ENCODE measurements at regions not wholly inside any gene's neighbourhood (a gene's known extent, or its start where the extent isn't known, plus 50 kb on each side); places are given as distances from the start of the nearest gene placed in this dataset.

DNA sequence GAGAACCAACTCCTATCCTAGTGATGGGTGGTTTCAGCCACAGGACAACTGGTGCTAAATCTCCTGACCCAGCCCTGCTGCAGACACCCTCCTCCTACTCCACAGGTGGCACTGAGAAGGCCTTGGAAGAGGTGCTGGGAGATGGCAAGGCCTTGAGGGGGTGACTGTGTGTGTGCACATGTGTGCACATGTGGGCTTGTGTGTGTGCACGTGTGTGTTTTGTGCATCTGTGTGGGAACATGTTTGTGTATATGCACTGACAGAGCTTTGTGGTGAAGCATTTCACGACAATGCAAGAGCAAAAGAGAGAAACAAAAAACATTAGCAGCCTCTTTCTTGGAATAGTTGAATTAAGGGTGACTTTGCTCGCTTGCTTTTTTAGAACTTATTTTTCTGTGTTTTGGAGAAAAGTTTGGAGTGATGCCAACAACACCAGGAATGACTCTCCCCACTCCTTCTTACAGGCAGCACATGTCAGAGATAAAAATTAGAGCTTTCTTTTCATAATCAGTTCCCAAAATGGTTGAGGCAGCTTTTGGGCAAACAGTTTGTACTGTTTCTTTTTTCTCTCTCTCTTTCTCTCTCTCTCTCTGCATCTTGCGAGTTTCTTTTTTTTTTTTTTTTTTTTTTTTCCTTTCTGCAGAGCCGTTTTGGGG is 69.5 kb downstream of the SEC61G start:
- CTCF ChIA-PET: no interaction called here
- Histone ChIP-seq H2BK5ac (ENCODE audit: low read depth, low read length, poor library complexity, severe bottlenecking) (no peak overlapping the region), H3K14ac (replicated peaks; ENCODE audit: low read depth, low read length) (no peak overlapping the region), H2AFZ (replicated peaks; ENCODE audit: low read length, poor library complexity) (no peak overlapping the region), H3K18ac (ENCODE audit: low read depth, low read length) (no peak overlapping the region), H3K56ac (ENCODE audit: extremely low read depth, insufficient read depth, low read length) (no peak overlapping the region), H3K27ac (ENCODE audit: insufficient read depth, low read length) (no peak overlapping the region), H3K9me3 (ENCODE audit: control insufficient read depth, insufficient read depth, low read length) (no peaks in the 10 kb centered on the region), H3K36me3 (ENCODE audit: control insufficient read depth, insufficient read depth, low read length) (no peaks in the 10 kb centered on the region), H2AK5ac (ENCODE audit: low read depth, low read length) (no peak overlapping the region), H2BK120ac (ENCODE audit: low read depth, low read length) (no peak overlapping the region), H3K4me1 (ENCODE audit: control insufficient read depth, insufficient read depth, low read length) (no peaks in the 10 kb centered on the region), H4K5ac (ENCODE audit: low read depth, low read length) (no peak overlapping the region), H3K4me2 (ENCODE audit: low read depth, low read length) (no peak overlapping the region), H2BK20ac (ENCODE audit: low read depth, low read length) (no peak overlapping the region), H3K27me3 (ENCODE audit: control insufficient read depth, insufficient read depth, low read length) (no peaks in the 10 kb centered on the region; the same call in 1 of the 2 replicates), H2BK15ac (ENCODE audit: low read depth, low read length) (no peak overlapping the region), H3K9me1 (ENCODE audit: insufficient read depth, low read length) (no peaks in the 10 kb centered on the region), H3K79me1 (ENCODE audit: low read depth in 1 of 2, low read length in 2 of 2) (no peaks in the 10 kb centered on the region), H4K8ac (ENCODE audit: low read depth in 2 of 2, low read length in 2 of 2) (no peak overlapping the region), H4K91ac (ENCODE audit: insufficient read depth, low read depth, low read length) (no peak overlapping the region), H4K20me1 (ENCODE audit: insufficient read depth, low read length) (no peaks in the 10 kb centered on the region), H3K4me3 (ENCODE audit: insufficient read depth, low read depth, low read length) (no peak overlapping the region), H3K9ac (ENCODE audit: low read depth, low read length) (no peak overlapping the region), H2AK9ac (replicated peaks; ENCODE audit: low read depth, low read length, poor library complexity) (no peak overlapping the region), H3K4ac (ENCODE audit: low read depth, low read length) (no peak overlapping the region), H3K23ac (ENCODE audit: low read depth, low read length) (no peak overlapping the region)
- no peak for ATAC-seq (ENCODE audit: low read depth)
- POLR2A ChIA-PET (ENCODE audit: unreplicated experiment): no interaction called here
- TF ChIP-seq MAZ (IDR thresholded peaks at IDR 0.05; ENCODE audit: borderline replicate concordance, low read depth, low read length): no peak
- TF ChIP-seq RCOR1 (IDR thresholded peaks at IDR 0.05; ENCODE audit: insufficient replicate concordance, low read length): no peak
- TF ChIP-seq MAFK (IDR thresholded peaks at IDR 0.05; ENCODE audit: low read depth, low read length): no peak
- TF ChIP-seq NFE2L2 (IDR thresholded peaks at IDR 0.05; ENCODE audit: low read depth, low read length): no peak
- no peak for TF ChIP-seq FOS (IDR thresholded peaks at IDR 0.05; ENCODE audit: low read depth, low read length)
- no peak for TF ChIP-seq CHD1 (IDR thresholded peaks at IDR 0.05; ENCODE audit: low read depth, low read length)
- TF ChIP-seq SMC3 (IDR thresholded peaks at IDR 0.05; ENCODE audit: low read depth, low read length): no peak
- dilution Hi-C loops (cut with HindIII; ENCODE audit: low sequenced_read_pairs, unreplicated experiment) (no loop called here), in situ Hi-C loops (cut with MboI; ENCODE audit: low sequenced_read_pairs) (no loop called here), intact Hi-C loops (cut with micrococcal nuclease) (no loop called here)
- WGBS, 2 experiments (ENCODE audit: extremely low coverage in 2 of 2, insufficient read length in 1 of 2): 20% methylated on average over 1 of the region's 5 CpGs; no CpG with 5 or more reads in 1 of the 2 experiments
- DNase-seq: no peak
- BruUV-seq (replicated peaks): no TSS peak
